Adrenal gland (tissue), 9 donors: ENCODE measurements at regions not wholly inside any gene's neighbourhood (a gene's known extent, or its start where the extent isn't known, plus 50 kb on each side); places are given as distances from the start of the nearest gene placed in this dataset.

Source experiments
- DNase-seq, 7 donors: peaks; one replicate each; pipeline ENCODE4 v3.0.0-alpha.2; 2019 to 2020
- H3K27ac ChIP-seq, 5 donors: fragments of 200-600 bp; sonication (generic) in 4 of 5; 1 replicate in 3 of 5; 2 replicates in 2 of 5; pipeline versions ENCODE4 v1.5.1 to v1.8.0; 2016 to 2020; ENCODE audit warnings: mild to moderate bottlenecking in 1 of 5
- H3K27me3 ChIP-seq: fragments of 200-600 bp; 2 replicates; pipeline ENCODE4 v1.8.0; 2021
- H3K36me3 ChIP-seq, 2 donors: fragments of 200-600 bp; replicated peaks in 1 of 2; 1 replicate in 1 of 2; 2 replicates in 1 of 2; pipeline versions ENCODE4 v1.5.1 to v1.8.0; 2018 to 2022
- H3K4me1 ChIP-seq, 2 donors: fragments of 200-600 bp; replicated peaks in 1 of 2; 1 replicate in 1 of 2; 2 replicates in 1 of 2; pipeline versions ENCODE4 v1.5.1 to v1.8.0; 2018 to 2021
- H3K4me3 ChIP-seq, 4 donors: fragments of 200-600 bp; sonication (generic) in 3 of 4; one replicate each; pipeline ENCODE4 v1.5.1; 2016 to 2018
- H3K9me3 ChIP-seq, 3 donors: fragments of 200-600 bp; sonication (generic) in 1 of 3; replicated peaks in 1 of 3; 1 replicate in 2 of 3; 2 replicates in 1 of 3; pipeline versions ENCODE4 v1.5.1 to v1.8.0; 2016 to 2021
- POLR2A ChIP-seq, 2 donors: fragments of 450-650 bp; IDR thresholded peaks; one replicate each; pipeline ENCODE4 v1.6.1; 2017; ENCODE audit warnings: antibody characterized with exemption in 2 of 2, mild to moderate bottlenecking in 2 of 2, moderate library complexity in 1 of 2
- WGBS, 4 donors: extraction: QIAGEN DNeasy Blood & Tissue Kit in 2 of 4; methylation state at CpG; one replicate each; pipeline versions ENCODE4 v1.1.5 to v1.1.7; 2013 to 2017; 5-methylcytosine and 5-hydroxymethylcytosine counted together
- intact Hi-C, 2 donors: fragments of 100-400 bp; cut with DNase I; formaldehyde crosslinking; loops; one replicate each; pipeline versions ENCODE4 v1.14.1 to v1.15.0; 2022 to 2023
- TF ChIP-seq, protein P1 (sequence below), 6 experiments: fragments of 450-650 bp in 4 of 6; fragments of 200-600 bp in 2 of 6; sonication (generic) in 1 of 6; IDR thresholded peaks; 1 replicate in 5 of 6; 2 replicates in 1 of 6; pipeline versions ENCODE4 v1.5.1 to v1.8.0; 2016 to 2021; ENCODE audit warnings: antibody characterized with exemption in 6 of 6, mild to moderate bottlenecking in 2 of 6, moderate library complexity in 1 of 6
- donor health status: healthy with polysubstance abuse.
- donor health status: Bipolar disorder and iron deficiency.
- donor health status: DM: yes; HTN: yes; CAD: no.
- donor health status: DM: no; HTN: no; CAD: no.
- donor health status: DM: no; HTN: no; CAD: no.

DNA sequence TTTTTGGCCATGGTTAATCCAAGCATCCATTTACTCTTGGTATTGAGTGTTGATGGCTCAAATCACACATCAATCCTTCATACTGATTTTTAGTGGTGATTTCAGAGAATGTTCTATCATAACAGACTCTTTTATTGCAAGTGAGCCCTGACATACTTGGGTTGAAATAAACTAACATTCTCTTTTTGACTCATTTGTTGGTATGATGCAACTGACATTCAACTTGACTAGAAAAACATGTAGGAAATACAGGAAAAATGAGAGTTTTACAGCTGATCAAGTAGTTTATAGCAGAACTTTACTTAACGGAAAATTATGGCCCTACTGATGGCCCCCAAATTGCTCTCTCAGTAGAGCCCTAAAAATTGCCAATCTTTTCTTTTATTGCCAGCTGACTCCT, 173.9 kb upstream of the CD96 start:
- intact Hi-C loops: no loop called here
- no peak for DNase-seq
- 83 to 100% (median 88%) methylated on average over 1 of the region's 1 CpG for WGBS, 4 donors
- H3K36me3 ChIP-seq: no peaks in the 10 kb centered on the region
- H3K4me3 ChIP-seq: no peak overlapping the region
- no peaks in the 10 kb centered on the region for H3K27me3 ChIP-seq
- TF ChIP-seq, protein P1, sequence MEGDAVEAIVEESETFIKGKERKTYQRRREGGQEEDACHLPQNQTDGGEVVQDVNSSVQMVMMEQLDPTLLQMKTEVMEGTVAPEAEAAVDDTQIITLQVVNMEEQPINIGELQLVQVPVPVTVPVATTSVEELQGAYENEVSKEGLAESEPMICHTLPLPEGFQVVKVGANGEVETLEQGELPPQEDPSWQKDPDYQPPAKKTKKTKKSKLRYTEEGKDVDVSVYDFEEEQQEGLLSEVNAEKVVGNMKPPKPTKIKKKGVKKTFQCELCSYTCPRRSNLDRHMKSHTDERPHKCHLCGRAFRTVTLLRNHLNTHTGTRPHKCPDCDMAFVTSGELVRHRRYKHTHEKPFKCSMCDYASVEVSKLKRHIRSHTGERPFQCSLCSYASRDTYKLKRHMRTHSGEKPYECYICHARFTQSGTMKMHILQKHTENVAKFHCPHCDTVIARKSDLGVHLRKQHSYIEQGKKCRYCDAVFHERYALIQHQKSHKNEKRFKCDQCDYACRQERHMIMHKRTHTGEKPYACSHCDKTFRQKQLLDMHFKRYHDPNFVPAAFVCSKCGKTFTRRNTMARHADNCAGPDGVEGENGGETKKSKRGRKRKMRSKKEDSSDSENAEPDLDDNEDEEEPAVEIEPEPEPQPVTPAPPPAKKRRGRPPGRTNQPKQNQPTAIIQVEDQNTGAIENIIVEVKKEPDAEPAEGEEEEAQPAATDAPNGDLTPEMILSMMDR (IDR thresholded peaks at IDR 0.05): no peak
- TF ChIP-seq POLR2A (IDR thresholded peaks at IDR 0.05): no peak
- H3K27ac ChIP-seq: no peak overlapping the region
- no peaks in the 10 kb centered on the region for H3K9me3 ChIP-seq
- no peaks in the 10 kb centered on the region for H3K4me1 ChIP-seq

- H3K27ac ChIP-seq: no peak overlapping the region
- intact Hi-C loops: no loop called here
Observed at GRCh38 chr3:111369958-111370357, 172.0 kb upstream of the CD96 start.

DNA sequence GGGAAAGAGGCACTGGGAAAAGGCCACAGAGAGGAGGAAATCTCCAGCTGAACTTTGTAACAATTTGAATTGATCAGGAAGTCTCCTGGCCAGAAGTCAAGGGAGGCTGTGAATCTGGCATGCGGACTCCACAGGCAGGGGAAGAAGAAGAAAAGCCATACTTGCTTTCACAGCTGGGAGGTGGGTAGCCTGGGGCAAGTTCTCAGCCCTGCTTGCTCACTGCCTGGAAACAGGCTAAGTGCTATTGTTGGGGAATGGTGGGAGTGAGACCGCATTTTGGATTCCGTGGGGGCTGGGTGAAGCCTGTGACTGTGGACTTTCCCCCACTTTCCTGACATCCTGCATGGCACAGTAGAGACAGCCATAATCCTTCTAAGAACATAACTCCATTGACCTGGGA, 168.8 kb upstream of the CD96 start:
- H3K4me3 ChIP-seq: no peak overlapping the region
- no peaks in the 10 kb centered on the region for H3K4me1 ChIP-seq
- H3K27me3 ChIP-seq: no peaks in the 10 kb centered on the region
- H3K27ac ChIP-seq: no peak overlapping the region
- 87 to 93% (median 93%) methylated on average over 1 to 3 of the region's 3 CpGs for WGBS, 4 donors
- DNase-seq: no peak
- no peaks in the 10 kb centered on the region for H3K36me3 ChIP-seq
- intact Hi-C loops: no loop called here
- H3K9me3 ChIP-seq: no peaks in the 10 kb centered on the region
- no peak for TF ChIP-seq POLR2A (IDR thresholded peaks at IDR 0.05)
- TF ChIP-seq, protein P1 (IDR thresholded peaks at IDR 0.05): no peak

More at GRCh38 chr3:111369958-111370357, 172.0 kb upstream of the CD96 start:
- Histone ChIP-seq H3K9me3 (no peaks in the 10 kb centered on the region), H3K4me1 (no peaks in the 10 kb centered on the region), H3K36me3 (no peaks in the 10 kb centered on the region), H3K4me3 (no peak overlapping the region), H3K27me3 (no peaks in the 10 kb centered on the region)
- TF ChIP-seq, protein P1 (IDR thresholded peaks at IDR 0.05): no peak
- no peak for TF ChIP-seq POLR2A (IDR thresholded peaks at IDR 0.05)
- no peak for DNase-seq

DNA sequence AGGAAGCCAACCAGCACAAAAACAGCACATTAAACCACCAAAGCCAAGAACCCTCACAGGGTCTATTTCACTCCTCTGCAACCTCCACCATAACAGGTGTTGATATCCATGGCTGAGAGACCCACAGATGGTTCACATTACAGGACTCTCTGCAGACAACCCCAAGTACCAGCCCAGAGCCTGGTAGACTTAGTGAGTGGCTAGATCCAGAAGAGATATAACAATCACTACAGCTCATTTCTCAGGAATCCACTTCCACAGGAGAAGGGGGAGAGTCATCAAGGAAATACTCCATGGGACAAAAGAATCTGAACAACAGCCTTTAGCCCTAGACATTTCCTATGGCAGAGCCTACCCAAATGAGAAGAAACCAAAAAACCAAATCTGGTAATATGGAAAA, 168.1 kb upstream of the CD96 start:
- intact Hi-C loops: no loop called here
- Histone ChIP-seq H3K4me1 (no peaks in the 10 kb centered on the region), H3K27me3 (no peaks in the 10 kb centered on the region), H3K27ac (no peak overlapping the region), H3K4me3 (no peak overlapping the region), H3K36me3 (no peaks in the 10 kb centered on the region), H3K9me3 (no peaks in the 10 kb centered on the region)
- TF ChIP-seq POLR2A (IDR thresholded peaks at IDR 0.05): no peak
- TF ChIP-seq, protein P1 (IDR thresholded peaks at IDR 0.05): no peak
- no peak for DNase-seq
